ENCODE measurements at regions not wholly inside any gene's neighbourhood (a gene's known extent, or its start where the extent isn't known, plus 50 kb on each side); places are given as distances from the start of the nearest gene placed in this dataset.

- no peak overlapping the region for H2BK15ac ChIP-seq (ENCODE audit: low read length)
- no peaks in the 10 kb centered on the region for H4K20me1 ChIP-seq (replicated peaks in 1 of 2; ENCODE audit: control insufficient read depth in 1 of 2, insufficient read depth in 2 of 2, low read length in 2 of 2)
- H3K4me1 ChIP-seq (replicated peaks in 1 of 4; ENCODE audit: control insufficient read depth in 3 of 4, insufficient read depth in 4 of 4, low read length in 3 of 4), result peaks cover 0 to 9% (median 1%) of the 10 kb centered on the region in 4 experiments; a peak in 2 of 7 replicates
- no peaks in the 10 kb centered on the region for H3K27me3 ChIP-seq (replicated peaks in 1 of 4; ENCODE audit: control insufficient read depth in 3 of 4, extremely low read depth in 1 of 4, insufficient read depth in 3 of 4, low read length in 3 of 4)
- WGBS, 2 experiments (ENCODE audit: extremely low coverage in 1 of 2, insufficient coverage in 1 of 2, insufficient read length in 1 of 2, insufficient replicate concordance in 2 of 2, low coverage in 1 of 2, low lambda C conversion rate in 2 of 2, missing lambda C conversion rate in 1 of 2), result 69% methylated on average over 1 of the region's 1 CpG; no CpG with 5 or more reads in 1 of the 2 experiments
- no peak overlapping the region for H4K5ac ChIP-seq (ENCODE audit: insufficient read length, low read depth, low read length)
- H2BK12ac ChIP-seq (ENCODE audit: low read depth, low read length), result no peak overlapping the region
- ChIA-PET POLR2A (ENCODE audit: partially characterized antibody) (no interaction called here), CTCF (ENCODE audit: partially characterized antibody) (interaction anchor here (1.4 to 1.5 kb wide), 2 partner anchors 17 to 261 kb away, joined by 3 read pairs; no protein-coding TSS in a partner anchor)
- no peak overlapping the region for H3K4me3 ChIP-seq (ENCODE audit: extremely low read depth in 1 of 4, insufficient read depth in 2 of 4, low read depth in 3 of 4, low read length in 4 of 4)
- H3K14ac ChIP-seq (ENCODE audit: insufficient read length), result no peak overlapping the region
- H3K4ac ChIP-seq (replicated peaks; ENCODE audit: insufficient read length, low read depth, low read length), result no peak overlapping the region
- H4K8ac ChIP-seq (ENCODE audit: extremely low read depth, insufficient read depth, low read length), result no peak overlapping the region
- no peak overlapping the region for H3K18ac ChIP-seq (ENCODE audit: extremely low read depth, low read length)
- no peak overlapping the region for H2BK20ac ChIP-seq (ENCODE audit: low read length)
- H2BK5ac ChIP-seq (ENCODE audit: low read depth, low read length), result no peak overlapping the region
- peaks cover 0 to 12% of the 10 kb centered on the region in 2 experiments; a peak in 1 of 4 replicates for H3K9me3 ChIP-seq (ENCODE audit: insufficient read depth in 2 of 2, low read depth in 1 of 2, low read length in 1 of 2)
- H3K23ac ChIP-seq (ENCODE audit: insufficient read length), result no peak overlapping the region
- H4K91ac ChIP-seq (replicated peaks; ENCODE audit: insufficient read length, low read length), result no peak overlapping the region
- H3K36me3 ChIP-seq (ENCODE audit: control insufficient read depth in 2 of 4, insufficient read depth in 4 of 4, low read length in 3 of 4), result no peaks in the 10 kb centered on the region; a peak in 1 of 8 replicates
- no peak overlapping the region for H2AFZ ChIP-seq (ENCODE audit: low read length)
- no peak overlapping the region for H3K27ac ChIP-seq (ENCODE audit: low read depth, low read length)
- no peak overlapping the region for H3K4me2 ChIP-seq (ENCODE audit: insufficient read depth in 1 of 2, low read depth in 2 of 2, low read length in 2 of 2)
- no peak overlapping the region for H3K9ac ChIP-seq (replicated peaks in 1 of 4; ENCODE audit: extremely low read depth in 1 of 4, low read depth in 3 of 4, low read length in 3 of 4)
- DNase-seq (ENCODE audit: low read depth in 1 of 2, low spot score in 2 of 2) (no peak), FAIRE-seq (no peak)
- H3K79me1 ChIP-seq (ENCODE audit: low read depth, low read length), result no peaks in the 10 kb centered on the region
- H3K23me2 ChIP-seq (ENCODE audit: low read depth, low read length), result peaks cover 3% of the 10 kb centered on the region; the same call in 1 of the 2 replicates
- H2AK5ac ChIP-seq (ENCODE audit: low read depth, low read length), result no peak overlapping the region
- H3K56ac ChIP-seq (replicated peaks; ENCODE audit: insufficient read length, low read depth, low read length), result no peak overlapping the region
- H3K79me2 ChIP-seq (ENCODE audit: control insufficient read depth in 1 of 2, insufficient read depth in 2 of 2, low read length in 2 of 2), result no peaks in the 10 kb centered on the region
- H2BK120ac ChIP-seq (replicated peaks; ENCODE audit: low read depth, low read length), result no peak overlapping the region
- TF ChIP-seq RFX5 (IDR thresholded peaks at IDR 0.05; ENCODE audit: borderline replicate concordance, low read depth, low read length) (no peak), HDAC6 (IDR thresholded peaks at IDR 0.05; ENCODE audit: low read depth, low read length) (no peak), KDM4A (IDR thresholded peaks at IDR 0.05; ENCODE audit: low read depth, low read length, severe bottlenecking) (no peak), MAX (IDR thresholded peaks at IDR 0.05) (no peak), SRF (IDR thresholded peaks at IDR 0.05; ENCODE audit: low read depth, low read length) (no peak), POLR2A (IDR thresholded peaks at IDR 0.05; ENCODE audit: control extremely low read depth in 1 of 2, low read depth in 2 of 2, low read length in 2 of 2) (no peak), KDM1A (IDR thresholded peaks at IDR 0.05; ENCODE audit: borderline replicate concordance, low read length) (no peak), TCF12 (IDR thresholded peaks at IDR 0.05; ENCODE audit: low read depth, low read length) (no peak), RXRA (IDR thresholded peaks at IDR 0.05; ENCODE audit: insufficient read depth, low read depth, low read length) (no peak), SUZ12 (IDR thresholded peaks at IDR 0.05; ENCODE audit: low read length) (no peak), JUND (IDR thresholded peaks at IDR 0.05; ENCODE audit: low read length) (no peak), TBP (IDR thresholded peaks at IDR 0.05; ENCODE audit: low read depth, low read length) (no peak), POLR2AphosphoS5 (IDR thresholded peaks at IDR 0.05; ENCODE audit: low read depth, low read length) (no peak), E2F6 (IDR thresholded peaks at IDR 0.05) (no peak)
Measured at GRCh38 chr20:4511776-4512175, 174.5 kb upstream of the PRNP start.

Measured in H1 (cell line).